ENCODE measurements at regions not wholly inside any gene's neighbourhood (a gene's known extent, or its start where the extent isn't known, plus 50 kb on each side); places are given as distances from the start of the nearest gene placed in this dataset.
A peak's percentile ranks its signal among the peaks of the same experiment; 100 is the strongest.

DNA sequence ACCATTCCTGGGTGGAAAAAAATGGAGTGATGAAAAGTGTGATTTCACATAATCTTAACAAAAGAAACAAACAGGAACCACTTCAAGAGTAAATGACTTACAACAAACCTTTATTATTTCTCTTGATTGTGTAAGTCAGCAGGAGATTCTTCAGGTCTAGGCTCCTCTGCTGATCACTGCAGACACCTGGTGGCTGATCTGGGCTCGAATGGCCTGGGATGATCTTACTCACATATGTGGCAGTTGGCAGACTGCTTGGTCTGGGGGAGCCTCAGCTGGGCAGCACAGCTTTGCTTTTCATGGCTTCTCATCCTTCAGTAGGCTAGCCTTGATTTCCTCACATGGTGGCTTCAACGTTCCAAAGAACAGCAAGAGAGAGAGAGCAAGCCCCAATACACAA is 215.4 kb upstream of the PRICKLE1 start:
- intact Hi-C loops (cut with micrococcal nuclease): no loop called here
- Histone ChIP-seq H3K36me3 (ENCODE audit: low read depth, low read length) (no peaks in the 10 kb centered on the region), H4K20me1 (ENCODE audit: low read length) (no peaks in the 10 kb centered on the region), H3K4me2 (ENCODE audit: low read length) (no peak overlapping the region), H2AFZ (ENCODE audit: low read length) (no peak overlapping the region), H3K27me3 (ENCODE audit: low read length) (no peaks in the 10 kb centered on the region), H3K9ac (ENCODE audit: low read length) (no peak overlapping the region), H3K4me1 (ENCODE audit: insufficient read depth, low read length) (no peaks in the 10 kb centered on the region), H3K9me3 (ENCODE audit: low read length) (no peaks in the 10 kb centered on the region), H3F3A (ENCODE audit: low read length, unreplicated experiment) (no peaks in the 10 kb centered on the region), H3K79me2 (ENCODE audit: low read length) (no peaks in the 10 kb centered on the region), H3K4me3 (ENCODE audit: low read length) (no peak overlapping the region), H3K27ac (ENCODE audit: low read length) (no peak overlapping the region), H3K9me2 (replicated peaks; ENCODE audit: low read length) (no peaks in the 10 kb centered on the region)
- ChIA-PET CTCF (no interaction called here), POLR2A (ENCODE audit: unreplicated experiment) (no interaction called here)
- TF ChIP-seq EZH2 (IDR thresholded peaks at IDR 0.05; ENCODE audit: low read length, unreplicated experiment): no peak
- TF ChIP-seq, protein P1, sequence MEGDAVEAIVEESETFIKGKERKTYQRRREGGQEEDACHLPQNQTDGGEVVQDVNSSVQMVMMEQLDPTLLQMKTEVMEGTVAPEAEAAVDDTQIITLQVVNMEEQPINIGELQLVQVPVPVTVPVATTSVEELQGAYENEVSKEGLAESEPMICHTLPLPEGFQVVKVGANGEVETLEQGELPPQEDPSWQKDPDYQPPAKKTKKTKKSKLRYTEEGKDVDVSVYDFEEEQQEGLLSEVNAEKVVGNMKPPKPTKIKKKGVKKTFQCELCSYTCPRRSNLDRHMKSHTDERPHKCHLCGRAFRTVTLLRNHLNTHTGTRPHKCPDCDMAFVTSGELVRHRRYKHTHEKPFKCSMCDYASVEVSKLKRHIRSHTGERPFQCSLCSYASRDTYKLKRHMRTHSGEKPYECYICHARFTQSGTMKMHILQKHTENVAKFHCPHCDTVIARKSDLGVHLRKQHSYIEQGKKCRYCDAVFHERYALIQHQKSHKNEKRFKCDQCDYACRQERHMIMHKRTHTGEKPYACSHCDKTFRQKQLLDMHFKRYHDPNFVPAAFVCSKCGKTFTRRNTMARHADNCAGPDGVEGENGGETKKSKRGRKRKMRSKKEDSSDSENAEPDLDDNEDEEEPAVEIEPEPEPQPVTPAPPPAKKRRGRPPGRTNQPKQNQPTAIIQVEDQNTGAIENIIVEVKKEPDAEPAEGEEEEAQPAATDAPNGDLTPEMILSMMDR (conservative IDR thresholded peaks at IDR 0.05; ENCODE audit: low read depth, low read length): 0 out of 2 replicates have a peak, but pooled peaks have one; percentile 14
- no peak for TF ChIP-seq EZH2phosphoT487 (IDR thresholded peaks at IDR 0.05; ENCODE audit: borderline replicate concordance, low read length)
- DNase-seq (peak; percentile 11), ATAC-seq (no peak)
- BruUV-seq (replicated peaks): no TSS peak

DNA sequence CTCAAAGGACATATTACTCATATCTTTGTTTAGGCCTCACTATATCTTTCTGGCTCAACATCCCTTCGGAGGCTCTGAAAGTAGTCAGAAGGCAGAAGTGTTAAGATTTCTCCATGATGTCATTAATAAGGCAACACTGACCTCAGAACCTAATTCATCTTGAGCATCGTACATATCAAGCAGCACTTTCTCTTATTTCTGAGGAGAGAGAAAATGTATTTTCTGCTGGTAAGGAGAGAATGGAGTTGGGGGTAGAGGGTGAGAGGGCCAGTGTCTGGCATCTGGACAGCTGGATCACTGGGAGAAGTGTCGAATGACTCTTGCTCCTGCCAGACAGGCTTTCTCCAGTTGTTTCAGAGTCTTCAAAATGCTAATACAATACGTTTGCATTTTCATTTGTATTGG is 213.2 kb upstream of the PRICKLE1 start:
- no peak for ATAC-seq
- H3K27me3 ChIP-seq (ENCODE audit: low read length): no peaks in the 10 kb centered on the region
- TF ChIP-seq, protein P1 (conservative IDR thresholded peaks at IDR 0.05; ENCODE audit: low read depth, low read length): no peak
- TF ChIP-seq EZH2 (IDR thresholded peaks at IDR 0.05; ENCODE audit: low read length, unreplicated experiment): no peak
- TF ChIP-seq EZH2phosphoT487 (IDR thresholded peaks at IDR 0.05; ENCODE audit: borderline replicate concordance, low read length): no peak
- no peak overlapping the region for H3K4me3 ChIP-seq (ENCODE audit: low read length)
- no peaks in the 10 kb centered on the region for H3K79me2 ChIP-seq (ENCODE audit: low read length)
- H3F3A ChIP-seq (ENCODE audit: low read length, unreplicated experiment): no peaks in the 10 kb centered on the region
- no peak for DNase-seq
- ChIA-PET POLR2A (ENCODE audit: unreplicated experiment) (no interaction called here), CTCF (no interaction called here)
- H3K27ac ChIP-seq (ENCODE audit: low read length): no peak overlapping the region
- no peaks in the 10 kb centered on the region for H3K9me2 ChIP-seq (replicated peaks; ENCODE audit: low read length)
- no TSS peak for BruUV-seq (replicated peaks)
- peaks cover 6% of the 10 kb centered on the region; the same call in 1 of the 2 replicates for H3K4me1 ChIP-seq (ENCODE audit: insufficient read depth, low read length)
- no peak overlapping the region for H2AFZ ChIP-seq (ENCODE audit: low read length)
- no peak overlapping the region for H3K4me2 ChIP-seq (ENCODE audit: low read length)
- H3K9me3 ChIP-seq (ENCODE audit: low read length): no peaks in the 10 kb centered on the region
- no peak overlapping the region for H3K9ac ChIP-seq (ENCODE audit: low read length)
- intact Hi-C loops (cut with micrococcal nuclease): no loop called here
- H3K36me3 ChIP-seq (ENCODE audit: low read depth, low read length): no peaks in the 10 kb centered on the region
- no peaks in the 10 kb centered on the region for H4K20me1 ChIP-seq (ENCODE audit: low read length)

DNA sequence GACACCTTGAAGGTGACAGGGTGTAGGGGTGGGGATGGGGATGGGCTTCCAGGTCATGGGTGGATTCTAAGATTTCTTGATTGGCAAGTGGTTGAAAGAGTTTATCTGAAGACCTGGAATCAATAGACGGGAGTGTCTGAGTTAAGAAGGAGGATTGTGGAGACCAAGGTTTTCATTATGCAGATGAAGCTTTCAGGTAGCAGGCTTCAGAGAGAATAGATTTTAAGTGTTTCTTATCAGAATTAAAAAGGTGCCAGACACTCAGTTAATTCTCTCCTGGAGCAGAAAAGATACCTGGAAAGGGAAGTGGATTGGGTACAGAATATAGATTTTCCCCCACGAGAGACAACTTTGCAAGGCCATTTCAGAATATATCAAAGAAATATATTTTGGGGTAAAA is 211.7 kb upstream of the PRICKLE1 start:
- CTCF ChIA-PET: no interaction called here
- H3K36me3 ChIP-seq (ENCODE audit: low read depth, low read length): no peaks in the 10 kb centered on the region
- BruUV-seq (replicated peaks): no TSS peak
- intact Hi-C loops (cut with micrococcal nuclease): no loop called here
- H3K27ac ChIP-seq (ENCODE audit: low read length): no peak overlapping the region
- DNase-seq: no peak
- no peak overlapping the region for H3K9ac ChIP-seq (ENCODE audit: low read length)
- H3K9me3 ChIP-seq (ENCODE audit: low read length): no peaks in the 10 kb centered on the region
- H3K79me2 ChIP-seq (ENCODE audit: low read length): no peaks in the 10 kb centered on the region
- no peak overlapping the region for H3K4me3 ChIP-seq (ENCODE audit: low read length)
- no peak overlapping the region for H2AFZ ChIP-seq (ENCODE audit: low read length)
- H3K4me2 ChIP-seq (ENCODE audit: low read length): no peak overlapping the region
- no peaks in the 10 kb centered on the region for H3K9me2 ChIP-seq (replicated peaks; ENCODE audit: low read length)
- TF ChIP-seq EZH2 (IDR thresholded peaks at IDR 0.05; ENCODE audit: low read length, unreplicated experiment): no peak
- TF ChIP-seq, protein P1 (conservative IDR thresholded peaks at IDR 0.05; ENCODE audit: low read depth, low read length): no peak
- no peak for TF ChIP-seq EZH2phosphoT487 (IDR thresholded peaks at IDR 0.05; ENCODE audit: borderline replicate concordance, low read length)
- no peaks in the 10 kb centered on the region for H3K27me3 ChIP-seq (ENCODE audit: low read length)
- no peaks in the 10 kb centered on the region for H3F3A ChIP-seq (ENCODE audit: low read length, unreplicated experiment)
- peaks cover 6% of the 10 kb centered on the region; the same call in 1 of the 2 replicates for H3K4me1 ChIP-seq (ENCODE audit: insufficient read depth, low read length)
- POLR2A ChIA-PET (ENCODE audit: unreplicated experiment): no interaction called here
- no peaks in the 10 kb centered on the region for H4K20me1 ChIP-seq (ENCODE audit: low read length)
- ATAC-seq: no peak

Measured in PC-3 (cell line).